Fibroblast of lung (primary cell): ENCODE measurements at regions not wholly inside any gene's neighbourhood (a gene's known extent, or its start where the extent isn't known, plus 50 kb on each side); places are given as distances from the start of the nearest gene placed in this dataset.

ENCODE experiments used
- EZH2 ChIP-seq: IDR thresholded peaks from 2 replicates; pipeline ENCODE4 v1.5.1; 2012; ENCODE audit warnings: low read length, control low read depth, mild to moderate bottlenecking; ENCODE audit errors: missing control alignments
- TF ChIP-seq, protein P1 (sequence below), 2 donors: IDR thresholded peaks in 1 of 2; conservative IDR thresholded peaks in 1 of 2; 1 replicate in 1 of 2; 2 replicates in 1 of 2; pipeline ENCODE4 v1.5.1; 2011 to 2012; ENCODE audit warnings: low read length in 2 of 2, control low read depth in 1 of 2, inconsistent platforms in 1 of 2, low read depth in 1 of 2, mild to moderate bottlenecking in 1 of 2

GRCh38 chr21:15128267-15128666, 63.5 kb upstream of the NRIP1 start:
- TF ChIP-seq, protein P1, sequence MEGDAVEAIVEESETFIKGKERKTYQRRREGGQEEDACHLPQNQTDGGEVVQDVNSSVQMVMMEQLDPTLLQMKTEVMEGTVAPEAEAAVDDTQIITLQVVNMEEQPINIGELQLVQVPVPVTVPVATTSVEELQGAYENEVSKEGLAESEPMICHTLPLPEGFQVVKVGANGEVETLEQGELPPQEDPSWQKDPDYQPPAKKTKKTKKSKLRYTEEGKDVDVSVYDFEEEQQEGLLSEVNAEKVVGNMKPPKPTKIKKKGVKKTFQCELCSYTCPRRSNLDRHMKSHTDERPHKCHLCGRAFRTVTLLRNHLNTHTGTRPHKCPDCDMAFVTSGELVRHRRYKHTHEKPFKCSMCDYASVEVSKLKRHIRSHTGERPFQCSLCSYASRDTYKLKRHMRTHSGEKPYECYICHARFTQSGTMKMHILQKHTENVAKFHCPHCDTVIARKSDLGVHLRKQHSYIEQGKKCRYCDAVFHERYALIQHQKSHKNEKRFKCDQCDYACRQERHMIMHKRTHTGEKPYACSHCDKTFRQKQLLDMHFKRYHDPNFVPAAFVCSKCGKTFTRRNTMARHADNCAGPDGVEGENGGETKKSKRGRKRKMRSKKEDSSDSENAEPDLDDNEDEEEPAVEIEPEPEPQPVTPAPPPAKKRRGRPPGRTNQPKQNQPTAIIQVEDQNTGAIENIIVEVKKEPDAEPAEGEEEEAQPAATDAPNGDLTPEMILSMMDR (conservative IDR thresholded peaks at IDR 0.05 in 1 of 2, IDR thresholded peaks at IDR 0.05 in 1 of 2; ENCODE audit: low read depth in 1 of 2, low read length in 2 of 2): no peak
- no peak for TF ChIP-seq EZH2
